Kidney glomerular epithelial cell (primary cell): ENCODE measurements at regions not wholly inside any gene's neighbourhood (a gene's known extent, or its start where the extent isn't known, plus 50 kb on each side); places are given as distances from the start of the nearest gene placed in this dataset.

ENCODE experiments used
- DNase-seq: peaks from one replicate; lab custom pipeline; 2025; lab: John Stamatoyannopoulos, UW

DNA sequence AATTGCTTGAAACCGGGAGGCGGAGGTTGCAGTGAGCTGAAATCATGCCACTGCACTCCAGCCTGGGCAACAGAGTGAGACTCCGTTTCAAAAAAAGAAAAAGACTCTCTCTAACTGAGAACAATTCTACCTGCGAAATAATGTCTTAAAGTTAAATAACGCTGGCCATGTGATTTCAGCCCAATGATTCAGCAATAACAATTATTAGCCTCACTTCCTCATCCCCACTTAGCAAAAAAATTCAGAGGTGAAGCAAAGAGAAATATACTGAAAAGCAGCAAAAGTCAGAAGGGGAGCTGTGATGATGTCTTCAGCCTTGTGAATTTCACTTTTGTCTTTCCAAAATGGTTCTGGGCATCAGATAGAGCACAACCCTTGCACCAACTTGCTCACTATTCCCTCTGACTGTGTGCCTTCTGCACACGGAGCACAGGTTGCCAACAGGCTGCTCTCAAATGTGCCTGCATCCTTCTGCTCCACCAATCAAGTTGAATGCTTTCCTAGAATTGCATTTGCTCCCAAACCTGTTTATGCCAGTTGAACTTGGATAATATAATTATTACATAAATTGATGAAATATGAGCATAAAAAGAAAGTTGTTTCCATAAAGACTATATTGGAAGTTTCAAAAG is 79.8 kb upstream of the IPO9 start:
- DNase-seq, result no peak

DNA sequence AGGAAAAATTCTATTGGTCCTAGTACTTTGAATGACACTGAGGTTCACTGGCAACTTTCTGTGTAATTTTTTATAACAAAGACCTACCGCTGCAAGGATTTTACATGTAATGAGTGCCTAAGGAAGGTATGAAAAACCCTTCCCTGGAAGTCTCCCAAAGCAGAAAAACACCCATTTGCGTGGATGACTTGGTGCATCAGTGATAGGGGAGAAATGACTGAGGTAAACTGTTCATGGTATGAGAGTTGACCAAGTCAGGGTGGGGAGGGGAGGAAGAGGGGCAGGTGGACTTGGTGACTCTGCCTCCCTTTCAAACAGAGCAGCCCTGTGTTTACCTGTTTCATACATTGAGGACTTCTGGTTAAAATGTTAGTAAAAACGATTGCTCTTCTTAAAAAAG is 78.8 kb upstream of the IPO9 start:
- no peak for DNase-seq

DNA sequence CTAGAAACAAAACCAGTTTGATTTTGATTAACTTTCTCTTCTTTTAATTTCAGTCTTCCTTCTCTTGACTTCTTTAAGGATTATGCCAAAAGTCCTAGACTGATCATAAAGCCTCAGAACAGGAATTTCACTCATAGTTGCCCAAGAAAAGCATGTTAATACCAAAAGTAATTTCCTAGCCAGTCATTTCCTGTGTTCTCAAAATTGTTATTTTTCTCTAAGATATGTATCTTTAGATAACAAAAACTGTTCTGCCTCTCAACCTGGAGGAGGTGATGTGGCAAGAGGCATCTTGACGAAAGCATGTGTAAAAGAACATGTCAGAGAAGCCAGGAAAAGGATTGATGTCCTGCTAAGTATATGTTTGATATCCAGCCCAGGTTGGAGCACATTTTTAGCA is 78.0 kb upstream of the IPO9 start:
- DNase-seq, result no peak

DNA sequence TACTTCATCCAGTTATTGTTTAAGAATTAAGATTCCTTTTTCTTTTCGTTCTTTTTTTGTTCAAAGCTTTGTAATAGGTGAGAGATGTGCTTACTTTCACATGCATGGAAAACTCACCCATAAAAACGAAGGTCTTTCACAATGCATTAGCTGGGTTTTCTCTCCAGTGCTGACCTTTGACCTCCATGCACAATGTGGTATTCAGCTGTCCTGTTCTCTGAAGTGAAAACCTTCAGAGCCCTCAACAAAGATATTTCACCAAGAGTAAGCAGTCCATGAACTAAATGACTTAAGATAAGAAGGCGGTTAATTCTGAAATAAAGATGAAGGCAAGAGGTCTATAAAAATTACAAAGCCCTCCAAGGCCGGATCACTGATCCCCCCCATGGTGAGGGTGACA is 77.1 kb upstream of the IPO9 start:
- DNase-seq, result no peak

GRCh38 chr1:201752333-201752732 is 76.6 kb upstream of the IPO9 start:
- DNase-seq, result no peak

DNA sequence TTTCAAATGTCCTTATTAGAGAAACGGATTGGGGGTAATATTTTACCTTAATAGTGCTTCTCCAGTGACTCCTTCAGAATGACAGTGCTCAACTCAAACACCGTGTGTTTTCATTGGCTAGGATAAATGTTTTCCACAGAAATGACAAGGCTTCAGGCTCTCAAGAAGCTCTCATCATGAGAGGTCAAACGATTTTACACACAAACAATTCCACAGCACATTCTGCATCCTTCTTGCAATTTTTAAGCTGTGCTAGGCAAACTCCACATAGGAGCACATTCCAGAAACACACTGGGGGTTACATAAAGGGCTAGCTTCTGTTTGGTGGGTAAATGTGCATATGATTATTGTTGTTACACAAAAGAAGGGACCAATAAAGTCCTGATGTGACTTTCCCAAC is 75.5 kb upstream of the IPO9 start:
- no peak for DNase-seq

GRCh38 chr1:201754353-201754752 is 74.6 kb upstream of the IPO9 start:
- no peak for DNase-seq

DNA sequence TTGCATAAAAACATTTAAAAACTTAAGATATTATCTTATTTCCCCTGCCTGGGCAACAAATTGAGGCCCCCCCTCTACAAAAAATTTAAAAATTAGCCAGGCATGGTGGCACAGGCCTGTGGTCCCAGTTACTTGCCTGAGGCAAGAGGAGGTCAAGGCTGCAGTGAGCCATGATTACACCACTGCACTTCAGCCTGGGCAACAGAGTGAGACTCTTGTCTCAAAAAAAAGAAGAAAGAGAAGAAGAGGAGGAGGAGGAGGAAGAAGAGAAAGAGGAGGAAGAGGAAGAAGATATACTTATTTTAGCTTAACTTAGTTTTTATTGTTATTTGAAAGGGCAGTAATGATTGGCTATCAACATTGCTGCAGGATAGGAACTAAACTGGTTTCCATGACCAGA is 73.8 kb upstream of the IPO9 start:
- no peak for DNase-seq

DNA sequence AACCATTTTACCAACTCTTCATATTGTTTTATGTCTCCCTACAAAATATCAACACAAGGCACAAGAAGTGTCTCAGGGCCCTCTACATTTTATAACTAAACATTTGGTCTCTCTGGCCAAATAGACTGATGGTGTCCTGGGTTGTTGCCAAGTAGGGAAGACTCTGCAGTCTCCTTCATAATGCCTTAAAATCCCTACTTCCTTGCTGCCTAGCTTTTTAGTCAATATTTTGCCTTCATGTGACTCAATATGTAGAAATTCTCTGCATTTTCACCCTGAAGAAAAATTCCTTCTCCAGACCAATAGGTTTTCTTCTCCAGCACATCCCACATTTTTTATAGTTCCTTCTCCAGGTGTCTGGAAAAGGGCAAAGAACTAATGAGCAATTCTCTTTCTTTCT is 72.6 kb upstream of the IPO9 start:
- peak; percentile 74 for DNase-seq

DNA sequence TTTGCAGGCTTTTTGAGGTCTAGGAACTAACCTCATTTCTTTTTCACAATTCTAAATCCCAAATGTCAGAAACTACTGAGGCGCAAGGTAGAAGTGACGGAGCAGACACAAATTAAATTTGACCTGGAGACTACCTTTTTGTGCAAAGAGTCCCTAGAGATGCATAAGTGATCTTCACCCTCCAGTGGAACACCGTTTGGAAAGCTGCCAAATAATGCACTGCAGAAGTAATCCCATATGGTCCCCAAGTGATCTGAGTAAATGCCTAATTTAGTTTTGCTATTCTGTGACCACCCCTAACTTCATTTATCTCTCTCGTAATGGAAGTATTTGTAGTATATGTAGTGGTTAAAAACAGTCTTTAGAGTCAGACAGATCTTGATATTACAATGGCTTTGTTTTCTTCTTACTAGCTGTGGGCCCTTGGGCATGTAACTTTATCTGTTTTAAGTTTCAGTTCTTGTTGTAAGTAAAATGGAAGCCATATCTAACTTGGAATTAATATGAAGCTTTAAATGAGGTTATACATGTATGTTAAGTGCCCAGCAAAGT is 70.4 kb upstream of the IPO9 start:
- no peak for DNase-seq

DNA sequence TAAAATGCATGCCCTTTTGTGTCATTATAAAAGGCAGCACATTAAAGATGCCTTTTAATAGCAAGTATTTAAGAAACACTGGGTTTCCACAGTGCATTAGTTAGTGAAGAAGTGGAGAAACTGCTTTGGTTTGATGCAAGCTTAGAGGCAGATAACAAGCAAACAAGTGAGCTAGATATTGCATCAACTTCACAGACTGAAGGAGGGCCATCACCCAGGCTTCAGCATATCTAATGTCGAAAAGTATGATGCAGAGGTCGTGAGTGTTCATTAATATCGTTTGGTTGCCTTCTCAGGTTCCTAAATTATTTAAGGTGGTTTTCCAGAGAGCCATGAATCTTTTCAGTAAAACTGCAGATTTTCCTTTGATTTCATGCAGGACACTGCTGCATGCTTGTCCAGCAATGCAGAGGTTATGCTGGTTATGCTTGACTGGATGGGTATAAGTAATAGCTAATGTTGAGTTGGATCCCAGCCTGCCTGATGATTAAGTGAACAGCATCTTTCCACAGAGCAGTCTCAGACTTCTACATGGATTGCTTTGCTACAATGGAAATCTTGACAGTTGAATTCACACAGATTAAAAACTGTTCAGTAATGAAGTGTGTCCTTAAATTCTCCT is 69.7 kb upstream of the IPO9 start:
- DNase-seq, result peak; percentile 78

- DNase-seq, result no peak
These were observed 68.4 kb upstream of the IPO9 start for GRCh38 chr1:201760516-201760915.

DNA sequence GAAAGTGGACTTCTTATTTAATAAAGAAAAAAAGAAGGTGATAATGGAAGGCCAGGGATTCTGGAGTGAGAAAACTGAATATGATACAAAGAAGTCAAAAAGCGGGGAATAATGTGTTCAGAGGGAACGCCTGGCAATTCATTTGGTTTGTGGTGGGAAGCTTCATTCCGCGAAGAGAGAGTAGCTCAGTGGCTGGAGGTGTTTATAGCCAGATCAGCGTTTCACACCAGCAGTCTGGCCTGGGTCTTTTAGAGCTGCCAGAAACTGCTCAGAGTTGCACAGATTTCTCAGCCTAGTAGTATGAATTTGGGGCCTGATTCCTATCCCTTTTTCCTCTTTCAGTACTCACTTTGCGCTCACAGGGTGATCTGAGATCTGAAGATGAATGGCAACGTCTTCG is 67.8 kb upstream of the IPO9 start:
- no peak for DNase-seq

DNA sequence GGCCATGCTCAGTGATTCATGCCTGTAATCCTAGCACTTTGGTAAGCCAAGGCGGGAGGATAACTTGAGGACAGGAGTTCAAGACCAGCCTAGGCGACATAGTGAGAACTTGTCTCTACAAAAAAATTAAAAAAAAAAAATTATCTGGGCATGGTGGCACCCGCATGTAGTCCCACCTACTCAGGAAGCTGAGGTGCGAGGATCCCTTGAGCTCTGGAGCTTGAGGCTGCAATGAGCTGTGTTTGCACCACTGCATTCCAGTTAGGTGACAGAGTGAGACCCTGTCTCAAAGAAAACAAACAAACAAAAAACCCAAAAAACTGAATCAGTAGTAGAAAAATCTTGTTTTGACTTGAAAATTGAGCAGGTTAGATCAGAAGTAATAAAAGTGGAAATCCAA is 67.1 kb upstream of the IPO9 start:
- no peak for DNase-seq

DNA sequence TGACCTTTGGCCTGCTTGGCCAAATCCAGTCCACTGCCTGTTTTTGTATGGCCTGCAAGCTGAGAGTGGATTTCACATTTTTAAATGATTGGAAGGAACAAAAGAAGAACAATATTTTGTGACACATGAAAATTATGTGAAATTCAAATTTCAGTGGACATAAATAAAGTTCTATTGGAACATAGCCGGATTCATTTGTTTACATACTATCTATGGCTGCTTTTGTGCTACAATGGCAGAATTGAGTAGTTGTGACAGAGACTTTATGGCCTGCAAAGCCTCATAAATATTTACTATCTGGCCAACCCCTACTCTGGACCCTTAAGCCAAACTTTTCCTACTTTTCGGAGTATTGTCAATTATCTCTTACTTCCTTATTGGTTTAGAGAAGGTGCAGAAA is 66.6 kb upstream of the IPO9 start:
- no peak for DNase-seq

- no peak for DNase-seq
These were observed 65.4 kb upstream of the IPO9 start for GRCh38 chr1:201763455-201764140.

- DNase-seq, result no peak
These were observed 64.8 kb upstream of the IPO9 start for GRCh38 chr1:201764166-201764565.

DNA sequence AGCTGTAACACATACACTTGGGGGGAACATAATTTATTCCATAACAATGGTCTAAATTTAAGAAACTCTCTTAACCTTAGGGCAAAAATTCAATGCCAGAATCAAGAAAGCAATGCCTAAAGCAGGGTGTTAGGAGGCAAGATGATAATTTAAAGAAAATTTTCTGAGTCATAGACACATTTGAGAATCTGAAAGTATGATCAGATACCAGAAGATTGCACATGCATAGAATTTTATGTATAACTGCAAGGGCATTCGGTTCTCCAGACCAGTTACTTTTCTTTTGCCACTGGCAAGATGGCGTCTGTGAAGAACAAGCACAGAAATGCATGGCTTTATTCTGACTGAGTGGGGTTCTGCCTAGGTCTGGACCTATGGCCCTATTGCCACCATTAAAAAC is 64.4 kb upstream of the IPO9 start:
- no peak for DNase-seq

DNA sequence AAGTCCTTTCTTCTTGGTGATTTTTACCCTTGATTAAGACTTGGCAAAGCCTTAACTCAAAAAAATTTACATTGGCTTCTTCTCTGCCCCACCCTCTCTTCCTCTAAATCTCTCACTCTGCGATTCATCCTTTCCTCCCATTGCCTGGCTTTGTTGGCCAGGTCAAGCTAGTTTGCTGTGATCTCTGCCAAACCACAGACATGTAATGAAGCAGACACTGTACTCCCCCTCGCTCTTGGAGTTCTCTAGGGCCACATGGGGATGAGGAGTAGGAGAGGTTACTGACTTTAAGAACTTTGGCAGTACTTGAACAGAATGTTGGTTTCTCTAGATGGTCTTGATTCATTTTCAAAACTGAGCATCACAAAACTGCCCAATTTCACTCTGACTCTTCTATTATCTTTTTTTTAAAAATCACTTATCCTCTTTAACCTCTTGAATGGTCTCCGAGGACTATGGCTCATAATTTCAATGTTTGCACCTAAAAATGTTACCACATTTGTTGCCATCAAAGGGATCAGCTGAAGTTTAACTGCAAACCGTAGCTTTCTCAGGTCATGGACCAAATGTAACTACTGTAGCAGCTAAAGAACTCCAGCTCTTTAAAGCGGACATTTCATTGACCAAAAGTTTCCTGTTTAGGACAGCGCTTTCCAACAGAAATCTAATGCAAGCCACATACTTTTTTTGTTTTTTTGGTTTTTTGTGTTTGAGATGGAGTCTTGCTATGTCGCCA is 62.7 kb upstream of the IPO9 start:
- peak; percentile 79 for DNase-seq

DNA sequence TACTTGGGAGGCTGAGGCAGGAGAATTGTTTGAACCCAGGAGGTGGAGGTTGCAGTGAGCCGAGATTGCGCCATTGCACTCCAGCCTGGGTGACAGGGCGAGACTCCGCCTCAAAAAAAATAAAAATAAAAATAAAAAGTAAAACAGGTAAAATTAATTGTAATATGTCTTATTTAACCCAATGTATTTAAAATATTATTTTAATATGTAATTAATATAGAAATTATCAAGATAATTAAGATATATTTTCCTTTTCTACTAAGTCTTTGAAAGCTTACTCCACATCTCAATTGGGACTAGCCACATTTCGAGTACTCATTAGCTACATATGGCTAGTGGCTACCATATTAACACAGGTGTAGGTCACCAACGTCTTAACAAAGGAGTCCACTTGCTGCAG is 61.6 kb upstream of the IPO9 start:
- no peak for DNase-seq

DNA sequence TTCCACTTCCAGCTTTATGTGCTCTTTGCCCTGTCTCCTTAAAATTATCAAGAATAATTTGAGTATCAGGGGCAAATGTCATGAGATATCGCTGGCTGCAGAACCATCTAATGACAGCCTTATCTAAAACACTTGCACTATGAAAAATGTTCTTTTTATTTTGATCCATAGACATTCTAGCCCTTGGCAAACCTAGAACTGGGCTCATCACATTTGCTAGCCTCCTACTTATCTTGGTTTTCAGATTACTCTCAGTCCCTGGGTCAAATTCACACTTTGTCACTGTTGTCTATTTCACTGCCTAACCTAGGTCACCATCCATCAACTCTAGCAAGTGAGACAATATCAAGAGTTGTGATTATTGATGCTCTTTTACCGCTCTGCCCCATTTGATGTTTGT is 59.9 kb upstream of the IPO9 start:
- no peak for DNase-seq

DNA sequence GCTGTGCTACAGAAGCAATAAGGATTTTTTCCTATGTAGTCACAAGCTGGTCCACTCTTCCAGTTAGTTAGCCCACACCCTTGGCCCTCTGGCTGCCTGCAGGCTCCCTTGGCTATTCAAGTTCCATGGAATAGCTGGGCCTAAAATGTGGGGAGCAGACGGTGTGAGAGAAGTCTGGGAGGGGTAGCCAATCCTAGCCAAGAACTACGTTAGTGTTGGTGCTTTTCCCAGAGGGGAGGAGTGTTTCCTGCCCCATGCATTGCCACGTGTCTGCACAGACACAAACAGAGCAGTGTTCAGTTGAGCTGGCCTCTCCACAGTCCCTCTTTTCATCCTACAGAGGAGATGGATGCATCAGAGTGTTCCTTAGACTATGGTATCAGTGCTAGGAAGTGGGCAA is 59.0 kb upstream of the IPO9 start:
- DNase-seq, result no peak

DNA sequence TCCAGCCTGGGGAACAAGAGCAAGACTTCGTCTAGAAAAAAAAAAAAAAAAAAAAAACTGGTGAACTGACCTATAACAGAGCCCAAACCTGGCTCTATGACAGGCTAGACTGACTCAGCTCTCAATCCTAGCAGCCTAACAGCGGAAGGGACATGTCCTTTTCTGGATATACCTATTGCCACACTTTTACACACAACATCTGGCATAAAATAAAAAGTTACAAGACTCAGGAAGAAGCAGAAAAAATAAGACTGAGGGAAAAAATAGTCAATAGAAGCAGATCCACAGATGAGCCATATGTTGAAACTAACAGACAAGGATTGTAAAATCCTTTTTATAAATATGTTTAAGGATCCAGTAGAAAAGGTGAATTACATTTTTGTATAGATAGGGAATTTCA is 57.5 kb upstream of the IPO9 start:
- DNase-seq, result no peak
